ENCODE measurements at regions not wholly inside any gene's neighbourhood (a gene's known extent, or its start where the extent isn't known, plus 50 kb on each side); places are given as distances from the start of the nearest gene placed in this dataset.

GRCh38 chr6:117143647-117144046, 121.7 kb upstream of the VGLL2 start:
- Histone ChIP-seq H3K4me3 (replicated peaks in 1 of 3; ENCODE audit: insufficient read depth in 1 of 3, low read depth in 2 of 3, low read length in 3 of 3) (no peak overlapping the region), H3K27me3 (ENCODE audit: control insufficient read depth in 1 of 2, insufficient read depth in 2 of 2, low read length in 2 of 2) (no peaks in the 10 kb centered on the region), H2AFZ (ENCODE audit: low read length) (no peak overlapping the region), H4K20me1 (ENCODE audit: insufficient read depth, low read length) (no peaks in the 10 kb centered on the region), H3K79me2 (ENCODE audit: insufficient read depth, low read length) (no peaks in the 10 kb centered on the region), H3K9ac (ENCODE audit: insufficient read depth, low read depth, low read length) (no peak overlapping the region), H3K27ac (ENCODE audit: extremely low read length, insufficient read depth, low read length) (no peak overlapping the region), H3K4me1 (ENCODE audit: insufficient read depth, low read length) (no peaks in the 10 kb centered on the region), H3K36me3 (replicated peaks in 1 of 2; ENCODE audit: control insufficient read depth in 1 of 2, insufficient read depth in 2 of 2, low read length in 2 of 2) (no peaks in the 10 kb centered on the region), H3K9me3 (ENCODE audit: low read length) (peaks cover 23% of the 10 kb centered on the region), H3K4me2 (ENCODE audit: low read depth, low read length) (no peak overlapping the region)
- 0% methylated on average over 2 of the region's 2 CpGs for WGBS (ENCODE audit: low lambda C conversion rate)
- in situ Hi-C loops (cut with HindIII; ENCODE audit: extremely low pct_ligation_motif_present, low pct_unique_long_range_greater_than_20kb) (no loop called here), intact Hi-C loops (cut with micrococcal nuclease; ENCODE audit: unreplicated experiment) (no loop called here)
- ChIA-PET POLR2A (no interaction called here), CTCF (ENCODE audit: low intra/inter-chr PET ratio, low total read pairs) (no interaction called here)
- BruUV-seq (replicated peaks): no TSS peak
- TF ChIP-seq MBD4 (IDR thresholded peaks at IDR 0.05; ENCODE audit: borderline replicate concordance, low read length): no peak
- no peak for TF ChIP-seq ZNF746 (CRISPR knock-in tag; IDR thresholded peaks at IDR 0.05)
- no peak for TF ChIP-seq ZZZ3 (CRISPR knock-in tag; IDR thresholded peaks at IDR 0.05; ENCODE audit: borderline replicate concordance)
- TF ChIP-seq ZBTB10 (CRISPR knock-in tag; IDR thresholded peaks at IDR 0.05; ENCODE audit: borderline replicate concordance): no peak
- TF ChIP-seq DZIP1 (CRISPR knock-in tag; IDR thresholded peaks at IDR 0.05): no peak
- peak; percentile 12; the same call in 1 of the 2 replicates for TF ChIP-seq CREB1 (IDR thresholded peaks at IDR 0.05)
- no peak for TF ChIP-seq CREB1 (CRISPR knock-in tag; IDR thresholded peaks at IDR 0.05)
- TF ChIP-seq NFYB (CRISPR knock-in tag; IDR thresholded peaks at IDR 0.05): no peak
- no peak for ATAC-seq
- FAIRE-seq: no peak
- DNase-seq (ENCODE audit: low spot score): no peak

All from HepG2 (cell line).